Hepatocyte (in vitro differentiated cells): ENCODE measurements at regions not wholly inside any gene's neighbourhood (a gene's known extent, or its start where the extent isn't known, plus 50 kb on each side); places are given as distances from the start of the nearest gene placed in this dataset.

Experiments used
- CTCF ChIP-seq: fragments of 200-600 bp; sonication (generic); IDR thresholded peaks from 2 replicates; pipeline ENCODE4 v1.5.1; 2016; ENCODE audit warnings: antibody characterized with exemption, mild to moderate bottlenecking; ENCODE audit not compliant: poor library complexity
- EZH2 ChIP-seq: fragments of 200-600 bp; sonication (generic); IDR thresholded peaks from 2 replicates; pipeline ENCODE4 v1.6.1; 2016; ENCODE audit warnings: antibody characterized with exemption, mild to moderate bottlenecking, borderline replicate concordance

- TF ChIP-seq CTCF: no peak
- no peak for TF ChIP-seq EZH2
These were observed 228.0 kb upstream of the SLC14A2 start for GRCh38 chr18:45387229-45387628.
